HepG2 (cell line): ENCODE measurements at regions not wholly inside any gene's neighbourhood (a gene's known extent, or its start where the extent isn't known, plus 50 kb on each side); places are given as distances from the start of the nearest gene placed in this dataset.
A peak's percentile ranks its signal among the peaks of the same experiment; 100 is the strongest.

Experiments
- ATAC-seq: fragments of 200-7000 bp; cut with Tn5 transposase; 3 replicates; pipeline ENCODE4 v1.9.1; 2020; ENCODE audit warnings: mild to moderate bottlenecking, moderate library complexity
- BruUV-seq: library from RNA; stranded (reverse); fragments of 400-500 nt; replicated peaks from 2 replicates; lab custom pipeline; 2021; lab: Mats Ljungman, UMichigan
- CTCF ChIA-PET: fragments of 300-600 bp; formaldehyde crosslinking; extraction: SDS; loops from one replicate; lab custom pipeline; 2021; ENCODE audit warnings: low total read pairs, inconsistent platforms, low intra/inter-chr PET ratio; lab: Yijun Ruan, JAX
- POLR2A ChIA-PET: fragments of 350-600 bp; sonication (Branson Sonifier 250); formaldehyde crosslinking; loops from one replicate; lab custom pipeline; 2020; ENCODE audit warnings: antibody characterized with exemption, inconsistent platforms; lab: Yijun Ruan, JAX
- DNase-seq: peaks from one replicate; pipeline ENCODE4 v3.0.0-alpha.2; 2015; ENCODE audit warnings: low spot score
- FAIRE-seq: peaks from 3 replicates; lab custom pipeline; 2011; peaks lifted over from hg19 to GRCh38; lab: Jason Lieb, UNC
- H2AFZ ChIP-seq: one replicate; pipeline ENCODE4 v1.6.1; 2011; ENCODE audit warnings: low read length, inconsistent platforms
- H3K27ac ChIP-seq: fragments of 300-600 bp; 3 replicates; pipeline ENCODE4 v1.8.0; 2011; ENCODE audit warnings: mixed run types, mild to moderate bottlenecking, mixed read lengths, low read length, inconsistent platforms; ENCODE audit not compliant: insufficient read depth; ENCODE audit errors: extremely low read length
- H3K27me3 ChIP-seq, 2 experiments: fragments of 200-600 bp in 1 of 2; 2 replicates in 1 of 2; 3 replicates in 1 of 2; pipeline versions ENCODE4 v1.6.0 to v1.8.0; 2011; ENCODE audit warnings: low read length in 2 of 2, mild to moderate bottlenecking in 2 of 2, moderate library complexity in 2 of 2, inconsistent platforms in 1 of 2; ENCODE audit not compliant: insufficient read depth in 2 of 2, control insufficient read depth in 1 of 2
- H3K36me3 ChIP-seq, 2 experiments: fragments of 200-600 bp in 1 of 2; replicated peaks in 1 of 2; 2 replicates in 1 of 2; 3 replicates in 1 of 2; pipeline versions ENCODE4 v1.5.1 to v1.8.0; 2011; ENCODE audit warnings: low read length in 2 of 2, inconsistent platforms in 1 of 2; ENCODE audit not compliant: insufficient read depth in 2 of 2, control insufficient read depth in 1 of 2
- H3K4me1 ChIP-seq: 2 replicates; pipeline ENCODE4 v1.5.1; 2012; ENCODE audit warnings: low read length, inconsistent platforms; ENCODE audit not compliant: insufficient read depth
- H3K4me2 ChIP-seq: 2 replicates; pipeline ENCODE4 v1.6.0; 2011; ENCODE audit warnings: low read depth, low read length, inconsistent platforms
- H3K4me3 ChIP-seq, 3 experiments: fragments of 200-600 bp in 1 of 3; sonication (generic), shearing (Covaris generic) in 1 of 3; replicated peaks in 1 of 3; 2 replicates each; pipeline ENCODE4 v1.5.1; 2011 to 2016; ENCODE audit warnings: low read length in 3 of 3, inconsistent platforms in 2 of 3, low read depth in 2 of 3, mild to moderate bottlenecking in 2 of 3, control low read depth in 1 of 3, mixed read lengths in 1 of 3; ENCODE audit not compliant: insufficient read depth in 1 of 3
- H3K79me2 ChIP-seq: one replicate; pipeline ENCODE4 v1.6.1; 2011; ENCODE audit warnings: low read length, inconsistent platforms; ENCODE audit not compliant: insufficient read depth
- H3K9ac ChIP-seq: 2 replicates; pipeline ENCODE4 v1.6.0; 2011; ENCODE audit warnings: mild to moderate bottlenecking, low read depth, low read length, inconsistent platforms; ENCODE audit not compliant: insufficient read depth
- H3K9me3 ChIP-seq: 2 replicates; pipeline ENCODE4 v1.5.1; 2012; ENCODE audit warnings: mild to moderate bottlenecking, low read length
- H4K20me1 ChIP-seq: 2 replicates; pipeline ENCODE4 v1.6.0; 2011; ENCODE audit warnings: inconsistent platforms, mild to moderate bottlenecking, low read length, moderate library complexity; ENCODE audit not compliant: insufficient read depth
- RCOR2 ChIP-seq: IDR thresholded peaks from 2 replicates; pipeline ENCODE4 v1.6.1; 2016; ENCODE audit warnings: missing biosample characterization, missing genetic modification reagents
- ZNF264 ChIP-seq: sonication (generic); formaldehyde crosslinking; IDR thresholded peaks from 2 replicates; pipeline ENCODE4 v1.4.0; 2020; ENCODE audit warnings: missing genetic modification reagents
- ZNF737 ChIP-seq: sonication (generic); formaldehyde crosslinking; IDR thresholded peaks from 2 replicates; pipeline ENCODE4 v1.5.0; 2020; ENCODE audit warnings: missing genetic modification reagents, mild to moderate bottlenecking, borderline replicate concordance
- WGBS: methylation state at CpG from one replicate; pipeline ENCODE4 v1.1.6; 2017; ENCODE audit warnings: low lambda C conversion rate; 5-methylcytosine and 5-hydroxymethylcytosine counted together
- in situ Hi-C: cut with HindIII; loops from 2 replicates; pipeline ENCODE4 v1.10.0; 2017; ENCODE audit warnings: low pct_unique_long_range_greater_than_20kb; ENCODE audit not compliant: extremely low pct_ligation_motif_present
- intact Hi-C: fragments of 100-400 bp; cut with micrococcal nuclease; formaldehyde crosslinking; loops from one replicate; pipeline ENCODE4 v1.10.0; 2022; ENCODE audit not compliant: unreplicated experiment
- TF ChIP-seq, protein P1 (sequence below): sonication (generic); formaldehyde crosslinking; IDR thresholded peaks from 2 replicates; pipeline ENCODE4 v1.4.0; 2020; ENCODE audit warnings: mild to moderate bottlenecking, missing genetic modification reagents

DNA sequence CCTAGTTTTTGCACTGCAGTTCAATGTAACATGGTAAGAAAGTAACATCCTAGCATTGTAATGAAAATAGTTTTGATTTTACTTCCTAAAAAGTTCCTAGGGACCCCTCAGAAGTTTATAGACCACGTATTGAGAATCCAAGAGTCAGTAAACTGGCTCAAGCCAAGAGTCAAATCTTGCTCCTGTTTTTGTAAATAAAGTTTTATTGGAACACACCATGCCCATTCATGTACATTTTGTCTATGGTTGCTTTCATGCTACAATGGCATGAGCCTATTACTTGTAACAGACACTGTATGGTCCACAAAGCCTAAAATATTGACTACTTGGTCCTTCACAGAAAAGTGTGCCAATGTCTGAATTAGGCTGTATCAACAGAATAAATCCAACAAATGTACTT is 301.0 kb downstream of the LMO4 start (continued):
- TF ChIP-seq, protein P1, sequence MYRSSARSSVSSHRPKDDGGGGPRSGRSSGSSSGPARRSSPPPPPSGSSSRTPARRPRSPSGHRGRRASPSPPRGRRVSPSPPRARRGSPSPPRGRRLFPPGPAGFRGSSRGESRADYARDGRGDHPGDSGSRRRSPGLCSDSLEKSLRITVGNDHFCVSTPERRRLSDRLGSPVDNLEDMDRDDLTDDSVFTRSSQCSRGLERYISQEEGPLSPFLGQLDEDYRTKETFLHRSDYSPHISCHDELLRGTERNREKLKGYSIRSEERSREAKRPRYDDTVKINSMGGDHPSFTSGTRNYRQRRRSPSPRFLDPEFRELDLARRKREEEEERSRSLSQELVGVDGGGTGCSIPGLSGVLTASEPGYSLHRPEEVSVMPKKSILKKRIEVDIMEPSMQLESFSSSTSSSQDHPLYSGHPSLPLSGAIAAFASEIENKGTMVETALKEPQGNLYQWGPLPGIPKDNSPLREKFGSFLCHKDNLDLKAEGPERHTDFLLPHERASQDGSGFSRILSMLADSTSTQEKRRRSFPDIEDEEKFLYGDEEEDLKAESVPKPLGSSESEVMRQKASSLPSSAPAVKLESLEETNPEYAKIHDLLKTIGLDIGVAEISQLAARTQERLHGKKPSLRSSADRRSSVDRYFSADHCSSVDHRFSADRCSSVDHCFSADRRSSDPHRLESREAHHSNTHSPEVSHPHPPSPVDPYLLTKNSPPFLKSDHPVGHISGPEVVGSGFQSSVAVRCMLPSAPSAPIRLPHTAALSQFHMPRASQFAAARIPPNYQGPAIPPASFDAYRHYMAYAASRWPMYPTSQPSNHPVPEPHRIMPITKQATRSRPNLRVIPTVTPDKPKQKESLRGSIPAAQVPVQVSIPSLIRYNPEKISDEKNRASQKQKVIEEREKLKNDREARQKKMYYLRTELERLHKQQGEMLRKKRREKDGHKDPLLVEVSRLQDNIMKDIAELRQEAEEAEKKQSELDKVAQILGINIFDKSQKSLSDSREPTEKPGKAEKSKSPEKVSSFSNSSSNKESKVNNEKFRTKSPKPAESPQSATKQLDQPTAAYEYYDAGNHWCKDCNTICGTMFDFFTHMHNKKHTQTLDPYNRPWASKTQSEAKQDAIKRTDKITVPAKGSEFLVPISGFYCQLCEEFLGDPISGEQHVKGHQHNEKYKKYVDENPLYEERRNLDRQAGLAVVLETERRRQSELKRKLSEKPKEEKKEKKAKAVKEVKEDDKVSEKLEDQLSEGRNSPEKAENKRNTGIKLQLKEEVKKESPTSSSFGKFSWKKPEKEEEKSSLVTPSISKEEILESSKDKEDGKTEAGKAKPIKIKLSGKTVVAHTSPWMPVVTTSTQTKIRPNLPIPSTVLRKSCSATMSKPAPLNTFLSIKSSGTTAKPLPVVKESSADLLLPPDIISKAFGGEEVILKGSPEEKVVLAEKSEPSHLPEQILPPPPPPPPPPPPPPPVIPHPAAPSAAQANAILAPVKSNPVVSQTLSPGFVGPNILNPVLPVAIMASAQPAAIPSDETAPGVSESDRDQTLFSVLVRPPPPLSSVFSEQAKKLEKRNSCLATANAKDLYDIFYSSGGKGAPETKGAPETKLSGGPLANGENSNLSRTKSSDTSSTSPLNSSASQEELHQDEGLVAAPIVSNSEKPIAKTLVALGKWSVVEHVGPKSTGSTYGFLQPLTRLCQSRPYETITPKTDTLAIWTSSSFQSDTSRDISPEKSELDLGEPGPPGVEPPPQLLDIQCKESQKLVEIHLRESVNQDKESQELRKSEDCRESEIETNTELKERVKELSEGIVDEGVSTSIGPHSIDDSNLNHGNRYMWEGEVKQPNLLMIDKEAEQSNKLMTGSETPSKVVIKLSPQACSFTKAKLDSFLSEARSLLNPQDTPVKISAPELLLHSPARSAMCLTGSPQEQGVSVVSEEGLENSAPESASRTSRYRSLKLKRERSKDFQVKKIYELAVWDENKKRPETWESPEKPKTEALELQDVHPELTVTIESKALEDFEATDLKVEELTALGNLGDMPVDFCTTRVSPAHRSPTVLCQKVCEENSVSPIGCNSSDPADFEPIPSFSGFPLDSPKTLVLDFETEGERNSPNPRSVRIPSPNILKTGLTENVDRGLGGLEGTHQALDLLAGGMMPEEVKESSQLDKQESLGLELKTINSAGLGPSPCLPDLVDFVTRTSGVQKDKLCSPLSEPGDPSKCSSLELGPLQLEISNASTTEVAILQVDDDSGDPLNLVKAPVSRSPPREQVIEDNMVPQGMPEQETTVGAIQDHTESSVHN (CRISPR knock-in tag), result no peak

GRCh38 chr1:87632232-87632631 is 303.6 kb downstream of the LMO4 start:
- in situ Hi-C loops, result no loop called here

More at GRCh38 chr1:87632232-87632631, 303.6 kb downstream of the LMO4 start:
- H2AFZ ChIP-seq, result no peak overlapping the region
- no peak overlapping the region for H3K4me3 ChIP-seq
- H3K9me3 ChIP-seq, result no peaks in the 10 kb centered on the region; the same call in 1 of the 2 replicates
- FAIRE-seq (no peak), ATAC-seq (no peak), DNase-seq (no peak)
- no peaks in the 10 kb centered on the region for H3K79me2 ChIP-seq
- WGBS, result 3% methylated on average over 3 of the region's 3 CpGs
- intact Hi-C loops, result no loop called here
- H3K27me3 ChIP-seq, result no peaks in the 10 kb centered on the region; a peak in 1 of 5 replicates
- no peaks in the 10 kb centered on the region for H3K4me1 ChIP-seq
- BruUV-seq, result no TSS peak
- ChIA-PET CTCF (no interaction called here), POLR2A (no interaction called here)
- no peaks in the 10 kb centered on the region for H4K20me1 ChIP-seq
- H3K9ac ChIP-seq, result no peak overlapping the region
- TF ChIP-seq RCOR2 (CRISPR knock-in tag), result no peak
- peak; percentile 95 for TF ChIP-seq ZNF264 (CRISPR knock-in tag)
- TF ChIP-seq ZNF737, result no peak
- H3K4me2 ChIP-seq, result no peak overlapping the region
- H3K27ac ChIP-seq, result no peak overlapping the region
- H3K36me3 ChIP-seq, result no peaks in the 10 kb centered on the region
